ENCODE measurements at regions not wholly inside any gene's neighbourhood (a gene's known extent, or its start where the extent isn't known, plus 50 kb on each side); places are given as distances from the start of the nearest gene placed in this dataset.
A peak's percentile ranks its signal among the peaks of the same experiment; 100 is the strongest.

GRCh38 chr4:7129871-7130620, 62.2 kb upstream of the GRPEL1 start:
- no peak overlapping the region for H3K9ac ChIP-seq (ENCODE audit: insufficient read depth, low read depth, low read length)
- 34% methylated on average over 5 of the region's 28 CpGs for WGBS (ENCODE audit: low lambda C conversion rate)
- in situ Hi-C loops (cut with HindIII; ENCODE audit: extremely low pct_ligation_motif_present, low pct_unique_long_range_greater_than_20kb) (no loop called here), intact Hi-C loops (cut with micrococcal nuclease; ENCODE audit: unreplicated experiment) (no loop called here)
- H3K79me2 ChIP-seq (ENCODE audit: insufficient read depth, low read length) = no peaks in the 10 kb centered on the region
- no peak for TF ChIP-seq ZNF124 (CRISPR knock-in tag; IDR thresholded peaks at IDR 0.05)
- TF ChIP-seq DR1 (CRISPR knock-in tag; IDR thresholded peaks at IDR 0.05) = no peak
- TF ChIP-seq, protein P1, sequence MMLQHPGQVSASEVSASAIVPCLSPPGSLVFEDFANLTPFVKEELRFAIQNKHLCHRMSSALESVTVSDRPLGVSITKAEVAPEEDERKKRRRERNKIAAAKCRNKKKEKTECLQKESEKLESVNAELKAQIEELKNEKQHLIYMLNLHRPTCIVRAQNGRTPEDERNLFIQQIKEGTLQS (CRISPR knock-in tag; IDR thresholded peaks at IDR 0.05) = no peak
- no peak for TF ChIP-seq BRCA1 (CRISPR knock-in tag; IDR thresholded peaks at IDR 0.05)
- no peak for TF ChIP-seq REPIN1 (CRISPR knock-in tag; IDR thresholded peaks at IDR 0.05; ENCODE audit: borderline replicate concordance, low read depth)
- no peak for TF ChIP-seq POLR2G (IDR thresholded peaks at IDR 0.05; ENCODE audit: low read depth, low read length)
- TF ChIP-seq ZNF33A (CRISPR knock-in tag; IDR thresholded peaks at IDR 0.05; ENCODE audit: borderline replicate concordance) = no peak
- TF ChIP-seq GTF3A (CRISPR knock-in tag; conservative IDR thresholded peaks at IDR 0.05) = no peak
- TF ChIP-seq PAF1 (CRISPR knock-in tag; IDR thresholded peaks at IDR 0.05) = no peak
- TF ChIP-seq ZNF564 (CRISPR knock-in tag; IDR thresholded peaks at IDR 0.05) = no peak
- TF ChIP-seq MED8 (CRISPR knock-in tag; IDR thresholded peaks at IDR 0.05; ENCODE audit: insufficient replicate concordance) = no peak
- TF ChIP-seq CC2D1A (CRISPR knock-in tag; IDR thresholded peaks at IDR 0.05) = no peak
- no peak for TF ChIP-seq SCMH1 (CRISPR knock-in tag; IDR thresholded peaks at IDR 0.05; ENCODE audit: borderline replicate concordance)
- TF ChIP-seq PHF21A (CRISPR knock-in tag; IDR thresholded peaks at IDR 0.05) = no peak
- TF ChIP-seq TFDP1 (CRISPR knock-in tag; IDR thresholded peaks at IDR 0.05; ENCODE audit: borderline replicate concordance) = no peak
- TF ChIP-seq GZF1 (CRISPR knock-in tag; IDR thresholded peaks at IDR 0.05) = no peak
- TF ChIP-seq, protein P2, sequence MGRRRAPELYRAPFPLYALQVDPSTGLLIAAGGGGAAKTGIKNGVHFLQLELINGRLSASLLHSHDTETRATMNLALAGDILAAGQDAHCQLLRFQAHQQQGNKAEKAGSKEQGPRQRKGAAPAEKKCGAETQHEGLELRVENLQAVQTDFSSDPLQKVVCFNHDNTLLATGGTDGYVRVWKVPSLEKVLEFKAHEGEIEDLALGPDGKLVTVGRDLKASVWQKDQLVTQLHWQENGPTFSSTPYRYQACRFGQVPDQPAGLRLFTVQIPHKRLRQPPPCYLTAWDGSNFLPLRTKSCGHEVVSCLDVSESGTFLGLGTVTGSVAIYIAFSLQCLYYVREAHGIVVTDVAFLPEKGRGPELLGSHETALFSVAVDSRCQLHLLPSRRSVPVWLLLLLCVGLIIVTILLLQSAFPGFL (CRISPR knock-in tag; IDR thresholded peaks at IDR 0.05) = no peak
- TF ChIP-seq LCORL (IDR thresholded peaks at IDR 0.05) = no peak
- TF ChIP-seq LCORL (CRISPR knock-in tag; IDR thresholded peaks at IDR 0.05) = no peak
- H2AFZ ChIP-seq (ENCODE audit: low read length) = no peak overlapping the region
- peaks cover 25% of the 10 kb centered on the region for H3K4me1 ChIP-seq (ENCODE audit: insufficient read depth, low read length)
- ChIA-PET CTCF (ENCODE audit: low intra/inter-chr PET ratio, low total read pairs) (no interaction called here), POLR2A (no interaction called here)
- no TSS peak for BruUV-seq (replicated peaks)
- no peaks in the 10 kb centered on the region for H4K20me1 ChIP-seq (ENCODE audit: insufficient read depth, low read length)
- DNase-seq (ENCODE audit: low spot score) = no peak
- peak overlapping the region in 1 of 3 experiments; percentile 8; a peak in 1 of 6 replicates for H3K4me3 ChIP-seq (replicated peaks in 1 of 3; ENCODE audit: insufficient read depth in 1 of 3, low read depth in 2 of 3, low read length in 3 of 3)
- H3K9me3 ChIP-seq (ENCODE audit: low read length) = no peaks in the 10 kb centered on the region
- no peak overlapping the region for H3K27ac ChIP-seq (ENCODE audit: extremely low read length, insufficient read depth, low read length)
- ATAC-seq = peak; percentile 69
- peaks cover 4 to 35% of the 10 kb centered on the region in 2 experiments; a peak in 4 of 5 replicates for H3K27me3 ChIP-seq (ENCODE audit: control insufficient read depth in 1 of 2, insufficient read depth in 2 of 2, low read length in 2 of 2)
- FAIRE-seq = no peak
- H3K4me2 ChIP-seq (ENCODE audit: low read depth, low read length) = peak overlapping the region; percentile 26
- H3K36me3 ChIP-seq (replicated peaks in 1 of 2; ENCODE audit: control insufficient read depth in 1 of 2, insufficient read depth in 2 of 2, low read length in 2 of 2) = no peaks in the 10 kb centered on the region

Data from HepG2 (cell line).